WERI-Rb-1 (cell line): ENCODE measurements at regions not wholly inside any gene's neighbourhood (a gene's known extent, or its start where the extent isn't known, plus 50 kb on each side); places are given as distances from the start of the nearest gene placed in this dataset.

Experiments
- DNase-seq: peaks from one replicate; pipeline ENCODE4 v3.0.0-alpha.2; 2020
- H3K27ac ChIP-seq: fragments of 250-450 bp; sonication (Bioruptor Pico); 2 replicates; pipeline ENCODE4 v1.5.1; 2020; ENCODE audit warnings: mild to moderate bottlenecking, moderate library complexity
- H3K27me3 ChIP-seq: fragments of 250-450 bp; sonication (Bioruptor Pico); 2 replicates; pipeline ENCODE4 v1.5.1; 2021; ENCODE audit warnings: mild to moderate bottlenecking, low read depth, moderate library complexity; ENCODE audit not compliant: insufficient read depth, severe bottlenecking
- H3K36me3 ChIP-seq: fragments of 250-450 bp; sonication (Bioruptor Pico); 2 replicates; pipeline ENCODE4 v1.5.1; 2020; ENCODE audit warnings: mild to moderate bottlenecking, moderate library complexity
- H3K4me3 ChIP-seq: 2 replicates; pipeline ENCODE4 v1.5.1; 2011; ENCODE audit warnings: low read depth, mild to moderate bottlenecking, control low read depth, low read length
- H3K9me3 ChIP-seq: fragments of 250-450 bp; sonication (Bioruptor Pico); 2 replicates; pipeline ENCODE4 v1.5.1; 2021; ENCODE audit warnings: mild to moderate bottlenecking, moderate library complexity; ENCODE audit not compliant: severe bottlenecking
- TF ChIP-seq, protein P1 (sequence below): IDR thresholded peaks from 2 replicates; pipeline ENCODE4 v1.5.1; 2011; ENCODE audit warnings: low read depth, mild to moderate bottlenecking, control low read depth, inconsistent platforms, low read length

DNA sequence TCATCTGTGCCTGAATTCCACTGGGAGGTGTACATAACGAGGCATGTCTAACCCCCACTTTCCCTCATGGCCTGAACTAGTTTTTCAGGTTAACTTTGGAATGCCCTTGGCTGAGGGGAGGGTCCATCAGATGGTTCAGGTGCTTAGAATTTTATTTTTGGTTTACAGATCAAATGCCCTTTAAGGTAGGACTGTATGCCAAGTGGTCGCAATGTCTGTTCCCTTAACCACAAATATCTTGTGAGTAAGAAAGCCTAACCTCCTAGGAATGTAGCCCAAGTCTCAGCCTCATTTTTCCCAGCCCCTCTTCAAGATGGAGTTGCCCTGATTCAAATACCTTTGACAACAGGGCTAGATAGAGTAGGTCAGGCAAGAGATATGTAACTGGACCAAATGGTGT is 78.4 kb downstream of the RNASET2 start:
- no peaks in the 10 kb centered on the region for H3K27me3 ChIP-seq
- TF ChIP-seq, protein P1, sequence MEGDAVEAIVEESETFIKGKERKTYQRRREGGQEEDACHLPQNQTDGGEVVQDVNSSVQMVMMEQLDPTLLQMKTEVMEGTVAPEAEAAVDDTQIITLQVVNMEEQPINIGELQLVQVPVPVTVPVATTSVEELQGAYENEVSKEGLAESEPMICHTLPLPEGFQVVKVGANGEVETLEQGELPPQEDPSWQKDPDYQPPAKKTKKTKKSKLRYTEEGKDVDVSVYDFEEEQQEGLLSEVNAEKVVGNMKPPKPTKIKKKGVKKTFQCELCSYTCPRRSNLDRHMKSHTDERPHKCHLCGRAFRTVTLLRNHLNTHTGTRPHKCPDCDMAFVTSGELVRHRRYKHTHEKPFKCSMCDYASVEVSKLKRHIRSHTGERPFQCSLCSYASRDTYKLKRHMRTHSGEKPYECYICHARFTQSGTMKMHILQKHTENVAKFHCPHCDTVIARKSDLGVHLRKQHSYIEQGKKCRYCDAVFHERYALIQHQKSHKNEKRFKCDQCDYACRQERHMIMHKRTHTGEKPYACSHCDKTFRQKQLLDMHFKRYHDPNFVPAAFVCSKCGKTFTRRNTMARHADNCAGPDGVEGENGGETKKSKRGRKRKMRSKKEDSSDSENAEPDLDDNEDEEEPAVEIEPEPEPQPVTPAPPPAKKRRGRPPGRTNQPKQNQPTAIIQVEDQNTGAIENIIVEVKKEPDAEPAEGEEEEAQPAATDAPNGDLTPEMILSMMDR: no peak
- H3K36me3 ChIP-seq: no peaks in the 10 kb centered on the region
- no peak overlapping the region for H3K27ac ChIP-seq
- no peak for DNase-seq
- H3K4me3 ChIP-seq: no peak overlapping the region
- no peaks in the 10 kb centered on the region for H3K9me3 ChIP-seq

GRCh38 chr6:166877349-166877748 is 79.0 kb downstream of the RNASET2 start:
- no peak for DNase-seq
- H3K4me3 ChIP-seq: no peak overlapping the region
- H3K9me3 ChIP-seq: no peaks in the 10 kb centered on the region
- H3K36me3 ChIP-seq: no peaks in the 10 kb centered on the region
- no peaks in the 10 kb centered on the region for H3K27me3 ChIP-seq
- TF ChIP-seq, protein P1: no peak
- no peak overlapping the region for H3K27ac ChIP-seq

DNA sequence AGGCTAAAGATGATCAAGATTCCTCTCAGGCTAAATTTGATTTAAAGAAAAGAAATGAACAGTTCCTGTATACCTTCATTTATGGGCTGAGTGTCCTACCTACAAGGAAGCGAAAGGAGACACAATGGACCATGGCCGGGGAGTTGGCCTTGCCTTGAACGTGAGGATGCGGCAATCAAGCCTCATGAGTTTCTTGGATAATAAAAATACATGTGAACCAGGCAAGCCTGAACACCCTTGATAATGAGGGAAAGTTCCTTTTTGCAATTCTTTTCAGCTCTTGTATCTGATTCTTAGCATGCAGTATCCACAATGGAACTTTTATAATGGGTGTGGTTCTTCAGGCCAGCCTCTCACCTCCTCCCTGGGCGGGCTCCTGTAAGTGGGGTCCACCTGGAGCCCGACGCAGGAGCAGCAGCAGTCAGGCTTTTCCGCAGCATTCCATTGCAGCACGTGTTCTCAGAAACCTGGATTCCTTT is 83.8 kb downstream of the RNASET2 start:
- Histone ChIP-seq H3K4me3 (no peak overlapping the region), H3K27ac (no peak overlapping the region), H3K9me3 (no peaks in the 10 kb centered on the region), H3K36me3 (no peaks in the 10 kb centered on the region), H3K27me3 (no peaks in the 10 kb centered on the region)
- TF ChIP-seq, protein P1: no peak
- DNase-seq: no peak

- no peak overlapping the region for H3K4me3 ChIP-seq
- H3K27me3 ChIP-seq: no peaks in the 10 kb centered on the region
- TF ChIP-seq, protein P1: no peak
- DNase-seq: no peak
- H3K9me3 ChIP-seq: no peaks in the 10 kb centered on the region
- H3K27ac ChIP-seq: no peak overlapping the region
- H3K36me3 ChIP-seq: no peaks in the 10 kb centered on the region
Measured at GRCh38 chr6:166870602-166871208, 85.6 kb downstream of the RNASET2 start.

GRCh38 chr6:166866839-166867637 is 89.3 kb downstream of the RNASET2 start:
- no peak for DNase-seq
- H3K27me3 ChIP-seq: peaks cover 6% of the 10 kb centered on the region

More at GRCh38 chr6:166866839-166867637, 89.3 kb downstream of the RNASET2 start:
- TF ChIP-seq, protein P1: no peak
- H3K4me3 ChIP-seq: no peak overlapping the region
- no peaks in the 10 kb centered on the region for H3K9me3 ChIP-seq
- H3K27ac ChIP-seq: no peak overlapping the region
- no peaks in the 10 kb centered on the region for H3K36me3 ChIP-seq
